Endothelial cell of umbilical vein (primary cell): ENCODE measurements at regions not wholly inside any gene's neighbourhood (a gene's known extent, or its start where the extent isn't known, plus 50 kb on each side); places are given as distances from the start of the nearest gene placed in this dataset.

ENCODE experiments used
- CTCF ChIP-seq, 2 donors: IDR thresholded peaks; 1 replicate in 1 of 2; 2 replicates in 1 of 2; pipeline ENCODE4 v1.5.1; 2011; ENCODE audit warnings: low read length in 2 of 2, mild to moderate bottlenecking in 2 of 2, moderate library complexity in 2 of 2, control low read depth in 1 of 2, inconsistent platforms in 1 of 2, low read depth in 1 of 2; ENCODE audit not compliant: insufficient read depth in 1 of 2; ENCODE audit errors: extremely low read depth in 1 of 2
- EZH2 ChIP-seq: IDR thresholded peaks from 2 replicates; pipeline ENCODE4 v1.6.1; 2012; ENCODE audit warnings: borderline replicate concordance, low read depth, mild to moderate bottlenecking, moderate library complexity, low read length, inconsistent platforms; ENCODE audit not compliant: severe bottlenecking
- GATA2 ChIP-seq: IDR thresholded peaks from 2 replicates; pipeline ENCODE4 v1.7.0; 2011; ENCODE audit warnings: low read depth, mild to moderate bottlenecking, moderate library complexity, mixed read lengths, low read length; ENCODE audit not compliant: insufficient read length, insufficient read depth
- MAX ChIP-seq: IDR thresholded peaks from 2 replicates; pipeline ENCODE4 v1.6.1; 2011; ENCODE audit not compliant: insufficient read depth, insufficient read length
- MYC ChIP-seq: IDR thresholded peaks from one replicate; pipeline ENCODE4 v1.6.1; 2011; ENCODE audit warnings: mild to moderate bottlenecking, low read depth, low read length
- POLR2A ChIP-seq: IDR thresholded peaks from 2 replicates; pipeline ENCODE4 v1.6.1; 2012; ENCODE audit warnings: low read depth, mild to moderate bottlenecking, control low read depth, low read length
- POLR2AphosphoS5 ChIP-seq: IDR thresholded peaks from 2 replicates; pipeline ENCODE4 v1.6.1; 2012; ENCODE audit warnings: low read depth, mild to moderate bottlenecking, control low read depth, low read length, moderate library complexity; ENCODE audit not compliant: insufficient read depth

- TF ChIP-seq POLR2AphosphoS5 (no peak), CTCF (IDR thresholded peaks at IDR 0.05; ENCODE audit: extremely low read depth in 1 of 2, insufficient read depth in 1 of 2, low read depth in 1 of 2, low read length in 2 of 2) (no peak), POLR2A (no peak), MAX (no peak), GATA2 (no peak), MYC (no peak), EZH2 (no peak)
Measured at GRCh38 chr6:48243071-48243470, 132.1 kb upstream of the PTCHD4 start.
